ENCODE measurements at regions not wholly inside any gene's neighbourhood (a gene's known extent, or its start where the extent isn't known, plus 50 kb on each side); places are given as distances from the start of the nearest gene placed in this dataset.

DNA sequence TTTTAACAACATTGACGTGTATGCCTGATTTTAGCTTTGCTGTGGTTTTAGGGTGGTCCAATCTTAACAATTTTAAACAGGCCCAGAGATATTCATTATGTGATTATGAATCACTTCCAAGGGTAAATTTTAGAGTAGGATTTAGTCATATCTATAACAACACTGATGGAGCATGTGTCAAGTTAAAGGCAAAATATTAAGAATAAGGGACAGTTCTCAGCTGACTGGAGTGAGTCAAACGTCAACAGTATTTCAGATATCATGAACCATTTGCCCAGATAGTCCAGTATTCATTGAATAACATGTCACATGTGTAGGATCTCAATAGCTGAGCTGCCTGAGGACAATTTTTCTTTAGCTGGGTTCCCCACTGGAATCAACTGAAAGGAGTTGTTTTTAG is 61.3 kb upstream of the VCX2 start:
- TF ChIP-seq, protein P1, sequence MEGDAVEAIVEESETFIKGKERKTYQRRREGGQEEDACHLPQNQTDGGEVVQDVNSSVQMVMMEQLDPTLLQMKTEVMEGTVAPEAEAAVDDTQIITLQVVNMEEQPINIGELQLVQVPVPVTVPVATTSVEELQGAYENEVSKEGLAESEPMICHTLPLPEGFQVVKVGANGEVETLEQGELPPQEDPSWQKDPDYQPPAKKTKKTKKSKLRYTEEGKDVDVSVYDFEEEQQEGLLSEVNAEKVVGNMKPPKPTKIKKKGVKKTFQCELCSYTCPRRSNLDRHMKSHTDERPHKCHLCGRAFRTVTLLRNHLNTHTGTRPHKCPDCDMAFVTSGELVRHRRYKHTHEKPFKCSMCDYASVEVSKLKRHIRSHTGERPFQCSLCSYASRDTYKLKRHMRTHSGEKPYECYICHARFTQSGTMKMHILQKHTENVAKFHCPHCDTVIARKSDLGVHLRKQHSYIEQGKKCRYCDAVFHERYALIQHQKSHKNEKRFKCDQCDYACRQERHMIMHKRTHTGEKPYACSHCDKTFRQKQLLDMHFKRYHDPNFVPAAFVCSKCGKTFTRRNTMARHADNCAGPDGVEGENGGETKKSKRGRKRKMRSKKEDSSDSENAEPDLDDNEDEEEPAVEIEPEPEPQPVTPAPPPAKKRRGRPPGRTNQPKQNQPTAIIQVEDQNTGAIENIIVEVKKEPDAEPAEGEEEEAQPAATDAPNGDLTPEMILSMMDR (conservative IDR thresholded peaks at IDR 0.05): no peak
- no peak for TF ChIP-seq ZFX (IDR thresholded peaks at IDR 0.05)
- no peak overlapping the region for H3K27ac ChIP-seq

DNA sequence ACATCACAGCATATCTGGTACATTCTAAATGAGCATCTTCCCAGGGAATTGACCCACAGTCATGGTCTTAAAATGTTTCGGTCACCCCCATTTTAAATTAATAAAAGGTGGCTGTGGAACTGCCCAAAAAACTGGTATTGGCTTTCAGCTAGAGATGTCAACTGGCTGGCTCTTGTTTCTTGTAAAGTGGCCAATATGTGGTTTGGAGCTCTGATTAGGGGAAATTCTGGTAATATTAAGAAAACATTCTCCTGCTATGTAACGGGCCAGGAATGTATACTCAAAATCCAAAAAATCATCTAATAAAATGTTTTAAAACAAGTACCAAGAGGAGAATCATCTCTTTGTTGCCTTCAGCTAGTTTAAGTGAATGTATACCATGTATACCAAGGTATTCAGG is 62.0 kb upstream of the VCX2 start:
- TF ChIP-seq, protein P1 (conservative IDR thresholded peaks at IDR 0.05): no peak
- TF ChIP-seq ZFX (IDR thresholded peaks at IDR 0.05): no peak
- H3K27ac ChIP-seq: no peak overlapping the region

DNA sequence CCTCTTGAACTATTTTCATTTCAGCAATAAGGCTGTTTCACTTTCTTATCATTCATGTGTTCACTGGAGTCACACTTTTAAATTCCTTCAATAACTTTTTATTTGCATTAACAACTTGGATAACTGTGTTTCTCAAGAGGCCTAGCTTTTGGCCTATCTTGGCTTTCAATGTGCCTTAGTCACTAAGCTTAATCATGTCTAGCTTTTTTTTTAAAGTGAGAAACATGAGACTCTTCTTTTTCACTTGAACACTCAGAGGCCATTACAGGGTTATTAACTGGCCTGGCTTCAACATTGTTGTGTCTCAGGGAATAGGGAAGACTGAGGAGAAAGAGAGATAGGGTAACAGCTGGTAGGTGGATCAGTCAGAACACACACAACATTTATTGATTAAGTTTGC is 64.0 kb upstream of the VCX2 start:
- H3K27ac ChIP-seq: no peak overlapping the region
- no peak for TF ChIP-seq ZFX (IDR thresholded peaks at IDR 0.05)
- TF ChIP-seq, protein P1 (conservative IDR thresholded peaks at IDR 0.05): no peak

DNA sequence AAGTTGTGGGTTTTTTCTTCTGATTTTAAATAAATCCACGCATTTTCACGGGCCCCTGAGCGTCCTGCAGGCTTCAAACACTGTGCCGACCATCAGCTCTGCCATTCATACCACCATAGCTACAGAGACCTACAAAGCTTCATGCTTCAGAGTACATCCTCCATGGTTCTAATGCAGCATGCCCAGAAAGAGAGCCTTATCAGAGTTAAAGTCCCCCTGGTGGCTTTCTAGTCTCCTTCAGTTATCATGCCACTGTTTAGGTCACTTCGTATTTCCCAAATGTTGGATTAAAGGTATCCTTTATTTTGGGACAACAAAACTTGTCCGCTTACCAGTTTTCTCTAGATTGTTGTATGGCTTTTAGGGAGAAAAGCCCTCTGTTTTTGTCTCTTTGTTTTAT is 66.7 kb upstream of the VCX2 start:
- H3K27ac ChIP-seq: no peak overlapping the region
- TF ChIP-seq, protein P1 (conservative IDR thresholded peaks at IDR 0.05): no peak; the same call in 1 of the 2 replicates
- TF ChIP-seq ZFX (IDR thresholded peaks at IDR 0.05): no peak

DNA sequence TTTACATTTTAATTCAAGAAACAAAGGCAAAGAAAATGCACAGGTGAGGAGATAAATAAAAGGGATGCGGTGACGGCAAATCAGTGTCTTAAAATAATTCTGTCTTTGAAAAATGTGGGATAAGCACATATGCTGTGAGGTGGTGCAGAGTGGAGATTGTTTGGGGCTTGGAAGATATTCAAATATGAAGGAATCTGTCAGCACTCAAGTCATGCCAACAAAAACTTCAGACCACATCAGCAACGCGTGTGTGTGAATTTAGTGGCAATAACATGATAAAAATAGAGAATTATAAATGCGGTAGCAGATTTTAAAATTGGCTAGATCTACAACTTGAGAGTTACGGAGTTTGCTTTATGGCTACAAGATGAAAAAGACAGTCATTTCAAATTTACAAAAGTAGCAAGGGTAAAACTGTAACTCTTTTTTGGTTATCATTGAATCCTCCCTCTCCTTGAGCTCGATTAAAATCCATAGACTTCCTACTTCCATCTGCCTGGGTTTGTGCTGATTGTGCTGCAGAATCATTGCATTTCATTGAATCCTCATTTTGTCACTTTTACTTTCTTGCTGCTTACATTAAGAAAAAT is 71.5 kb upstream of the VCX2 start:
- H3K27ac ChIP-seq: no peak overlapping the region
- TF ChIP-seq ZFX (IDR thresholded peaks at IDR 0.05): no peak
- TF ChIP-seq, protein P1 (conservative IDR thresholded peaks at IDR 0.05): no peak

DNA sequence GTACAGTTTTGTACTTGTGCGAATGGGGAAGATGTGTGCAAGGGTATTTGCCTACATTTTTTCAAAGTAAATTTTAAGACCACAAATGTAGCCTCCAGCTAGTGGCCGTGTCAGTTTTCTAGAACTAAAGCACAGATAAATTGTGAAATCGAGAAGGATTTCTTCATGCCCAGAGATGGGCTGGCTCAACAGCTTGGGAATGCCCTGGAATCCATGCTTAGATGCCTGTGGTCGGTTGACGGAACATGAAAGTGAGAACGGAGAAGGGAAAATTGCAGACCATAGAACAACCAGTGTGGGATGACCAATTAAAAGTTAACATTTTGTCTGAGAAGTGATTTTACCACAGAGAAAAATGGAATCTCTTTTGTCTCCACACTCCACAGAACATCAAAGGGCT is 73.2 kb upstream of the VCX2 start:
- no peak overlapping the region for H3K27ac ChIP-seq
- TF ChIP-seq ZFX (IDR thresholded peaks at IDR 0.05): no peak
- TF ChIP-seq, protein P1 (conservative IDR thresholded peaks at IDR 0.05): no peak

DNA sequence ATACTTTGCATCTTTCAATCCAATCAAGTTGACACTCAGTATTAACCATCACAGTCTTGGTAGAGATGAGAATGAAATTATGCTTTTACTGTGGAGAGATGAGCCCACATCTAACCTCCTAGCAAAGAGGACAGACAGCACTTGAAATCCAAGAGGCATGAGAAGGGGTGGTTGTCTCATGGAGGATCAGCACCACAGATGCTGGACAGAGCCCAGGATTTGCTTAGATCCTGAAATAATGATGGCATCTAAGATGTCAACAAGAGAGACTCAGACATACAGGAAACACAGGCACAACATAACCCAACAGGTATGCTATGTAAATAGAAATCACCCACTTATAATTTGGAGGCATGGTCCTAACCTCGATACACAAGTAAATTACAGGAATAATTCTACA is 74.3 kb upstream of the VCX2 start:
- no peak for TF ChIP-seq ZFX (IDR thresholded peaks at IDR 0.05)
- TF ChIP-seq, protein P1 (conservative IDR thresholded peaks at IDR 0.05): no peak
- H3K27ac ChIP-seq: no peak overlapping the region

Measured in C4-2B (cell line).